Aorta (tissue), 5 donors: ENCODE measurements at regions not wholly inside any gene's neighbourhood (a gene's known extent, or its start where the extent isn't known, plus 50 kb on each side); places are given as distances from the start of the nearest gene placed in this dataset.

Experiments
- ATAC-seq: fragments of 200-7000 bp; cut with Tn5 transposase; one replicate; pipeline ENCODE4 v1.9.1; 2022; ENCODE audit warnings: moderate library complexity; ENCODE audit not compliant: low FRiP score
- DNase-seq, 2 donors: peaks; one replicate each; pipeline ENCODE4 v3.0.0-alpha.2; 2020
- H3K27ac ChIP-seq, 2 donors: one replicate each; pipeline ENCODE4 v1.5.1; 2013; ENCODE audit warnings: low read length in 2 of 2, mild to moderate bottlenecking in 2 of 2, moderate library complexity in 2 of 2, control low read depth in 1 of 2, inconsistent platforms in 1 of 2, low read depth in 1 of 2
- H3K27me3 ChIP-seq, 2 donors: one replicate each; pipeline ENCODE4 v1.6.1; 2013; ENCODE audit warnings: control low read depth in 1 of 2, low read length in 1 of 2, mild to moderate bottlenecking in 1 of 2, moderate library complexity in 1 of 2; ENCODE audit not compliant: insufficient read depth in 2 of 2, control insufficient read depth in 1 of 2
- H3K36me3 ChIP-seq, 2 donors: one replicate each; pipeline ENCODE4 v1.6.1; 2013; ENCODE audit warnings: control low read depth in 1 of 2, low read length in 1 of 2, mild to moderate bottlenecking in 1 of 2; ENCODE audit not compliant: insufficient read depth in 2 of 2, control insufficient read depth in 1 of 2
- H3K4me1 ChIP-seq, 2 donors: one replicate each; pipeline ENCODE4 v1.6.1; 2013; ENCODE audit warnings: low read length in 2 of 2, control low read depth in 1 of 2, mild to moderate bottlenecking in 1 of 2, moderate library complexity in 1 of 2; ENCODE audit not compliant: insufficient read depth in 2 of 2, control insufficient read depth in 1 of 2
- H3K4me3 ChIP-seq, 2 donors: one replicate each; pipeline ENCODE4 v1.5.1; 2013; ENCODE audit warnings: low read length in 2 of 2, control low read depth in 1 of 2, mild to moderate bottlenecking in 1 of 2
- H3K9me3 ChIP-seq: one replicate; pipeline ENCODE4 v1.6.1; 2013; ENCODE audit warnings: mild to moderate bottlenecking, low read length; ENCODE audit not compliant: control insufficient read depth
- WGBS, 2 donors: extraction: QIAGEN DNeasy Blood & Tissue Kit; methylation state at CpG; one replicate each; pipeline ENCODE4 v1.1.7; 2013; 5-methylcytosine and 5-hydroxymethylcytosine counted together
- intact Hi-C, 2 donors: fragments of 100-400 bp; cut with DNase I; formaldehyde crosslinking; loops; one replicate each; pipeline versions ENCODE4 v1.14.2 to v1.15.0; 2022
- donor health status: healthy with polysubstance abuse.
- donor health status: Bipolar disorder and iron deficiency.
- donor health status: DM: no; HTN: no; CAD: no.
- donor health status: DM: no; HTN: no; CAD: no.
- donor health status: DM: yes; HTN: yes; CAD: no.

DNA sequence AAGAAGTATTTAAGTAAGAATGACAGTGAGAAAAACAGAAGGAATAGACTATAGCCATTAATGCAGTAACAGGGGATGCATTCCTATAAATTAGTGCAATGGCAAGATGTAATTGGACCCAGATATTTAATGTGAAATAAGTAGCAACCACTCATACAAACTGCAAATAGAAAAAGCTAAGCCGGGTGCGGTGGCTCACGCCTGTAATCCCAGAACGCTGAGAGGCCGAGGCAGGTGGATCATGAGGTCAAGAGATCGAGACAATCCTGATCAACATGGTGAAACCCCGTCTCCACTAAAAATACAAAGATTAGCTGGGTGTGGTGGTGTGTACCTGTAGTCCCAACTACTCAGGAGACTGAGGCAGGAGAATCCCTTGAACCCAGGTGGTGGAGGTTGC is 845.8 kb downstream of the PDHA2 start:
- Histone ChIP-seq H3K27ac (no peak overlapping the region), H3K4me3 (no peak overlapping the region), H3K4me1 (no peaks in the 10 kb centered on the region), H3K9me3 (no peaks in the 10 kb centered on the region), H3K36me3 (no peaks in the 10 kb centered on the region), H3K27me3 (no peaks in the 10 kb centered on the region)
- intact Hi-C loops: no loop called here
- DNase-seq (no peak), ATAC-seq (no peak)
- 96% methylated on average over 7 of the region's 7 CpGs for WGBS, 2 donors

GRCh38 chr4:96691521-96691920 is 851.6 kb downstream of the PDHA2 start:
- DNase-seq: no peak
- intact Hi-C loops: no loop called here
- 80 to 84% methylated on average over 5 of the region's 5 CpGs for WGBS, 2 donors

GRCh38 chr4:96698831-96699230 is 858.9 kb downstream of the PDHA2 start:
- no peak overlapping the region for H3K27ac ChIP-seq
- DNase-seq (no peak), ATAC-seq (no peak)
- intact Hi-C loops: no loop called here
- no peaks in the 10 kb centered on the region for H3K9me3 ChIP-seq
- H3K4me1 ChIP-seq: no peaks in the 10 kb centered on the region
- 45 to 59% methylated on average over 2 of the region's 2 CpGs for WGBS, 2 donors
- no peak overlapping the region for H3K4me3 ChIP-seq
- H3K27me3 ChIP-seq: no peaks in the 10 kb centered on the region
- H3K36me3 ChIP-seq: no peaks in the 10 kb centered on the region

More at GRCh38 chr4:96691521-96691920, 851.6 kb downstream of the PDHA2 start:
- Histone ChIP-seq H3K27me3 (no peaks in the 10 kb centered on the region), H3K36me3 (no peaks in the 10 kb centered on the region), H3K4me3 (no peak overlapping the region), H3K9me3 (no peaks in the 10 kb centered on the region), H3K27ac (no peak overlapping the region), H3K4me1 (no peaks in the 10 kb centered on the region)
- ATAC-seq: no peak

- Histone ChIP-seq H3K27ac (no peak overlapping the region), H3K4me1 (no peaks in the 10 kb centered on the region), H3K4me3 (no peak overlapping the region), H3K9me3 (no peaks in the 10 kb centered on the region), H3K27me3 (no peaks in the 10 kb centered on the region), H3K36me3 (no peaks in the 10 kb centered on the region)
- intact Hi-C loops: no loop called here
- WGBS, 2 donors: 67 to 72% methylated on average over 2 of the region's 2 CpGs
- DNase-seq: no peak
- no peak for ATAC-seq
These were observed 863.4 kb downstream of the PDHA2 start for GRCh38 chr4:96703265-96703664.

DNA sequence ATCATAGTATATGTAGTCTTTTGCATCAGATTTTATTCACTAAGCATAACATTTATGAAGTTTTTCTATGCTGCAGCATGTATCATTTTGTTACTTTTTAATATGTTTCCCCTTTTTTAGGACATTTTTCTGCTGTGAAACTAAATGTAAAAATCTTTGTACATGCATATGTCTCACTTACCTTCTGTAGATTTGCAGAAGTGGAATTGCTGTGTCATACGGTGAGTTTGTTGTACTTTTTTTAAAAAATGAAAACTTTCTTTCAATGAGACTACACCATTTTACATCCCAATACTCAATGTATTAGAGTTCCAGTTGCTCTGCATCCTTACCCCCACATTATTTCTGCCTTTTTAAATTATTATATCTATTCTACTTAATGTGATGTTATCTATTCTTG is 868.9 kb downstream of the PDHA2 start:
- Histone ChIP-seq H3K27me3 (no peaks in the 10 kb centered on the region), H3K4me1 (no peaks in the 10 kb centered on the region), H3K36me3 (no peaks in the 10 kb centered on the region), H3K4me3 (no peak overlapping the region), H3K27ac (no peak overlapping the region), H3K9me3 (no peaks in the 10 kb centered on the region)
- ATAC-seq: no peak
- 80 to 87% methylated on average over 1 of the region's 1 CpG for WGBS, 2 donors
- DNase-seq: no peak
- intact Hi-C loops: no loop called here

GRCh38 chr4:96713271-96713850 is 873.5 kb downstream of the PDHA2 start:
- intact Hi-C loops: no loop called here
- Histone ChIP-seq H3K4me1 (no peaks in the 10 kb centered on the region), H3K4me3 (no peak overlapping the region), H3K9me3 (no peaks in the 10 kb centered on the region), H3K27me3 (no peaks in the 10 kb centered on the region), H3K36me3 (no peaks in the 10 kb centered on the region), H3K27ac (no peak overlapping the region)
- DNase-seq (no peak), ATAC-seq (no peak)
- 32 to 41% methylated on average over 7 of the region's 7 CpGs for WGBS, 2 donors

DNA sequence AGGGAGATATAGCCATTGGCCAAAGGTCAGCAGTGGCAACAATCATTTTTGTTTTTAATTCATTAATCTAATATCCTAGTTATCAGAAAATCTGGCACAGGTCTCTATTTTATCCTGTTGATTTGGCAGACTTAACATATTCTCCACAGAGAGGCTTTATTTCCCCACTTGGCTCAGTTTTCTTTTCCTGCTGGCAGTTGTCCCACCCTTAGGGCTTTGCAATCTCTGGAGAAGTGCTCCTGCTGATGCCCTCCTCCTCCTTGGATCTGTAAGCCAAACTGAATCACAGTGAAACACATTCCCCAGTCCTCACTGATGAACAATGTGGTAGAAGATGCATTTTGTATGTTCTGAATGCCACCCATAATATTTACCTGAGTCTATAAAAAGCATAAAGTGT is 889.7 kb downstream of the PDHA2 start:
- no peak overlapping the region for H3K4me3 ChIP-seq
- peaks cover 2% of the 10 kb centered on the region for H3K9me3 ChIP-seq
- H3K4me1 ChIP-seq: no peaks in the 10 kb centered on the region
- DNase-seq: no peak
- no peaks in the 10 kb centered on the region for H3K36me3 ChIP-seq
- H3K27me3 ChIP-seq: no peaks in the 10 kb centered on the region
- no peak for ATAC-seq
- H3K27ac ChIP-seq: no peak overlapping the region
- intact Hi-C loops: no loop called here

- intact Hi-C loops: no loop called here
- Histone ChIP-seq H3K4me1 (no peaks in the 10 kb centered on the region), H3K27me3 (no peaks in the 10 kb centered on the region), H3K36me3 (no peaks in the 10 kb centered on the region), H3K4me3 (no peak overlapping the region), H3K27ac (no peak overlapping the region), H3K9me3 (peaks cover 2% of the 10 kb centered on the region)
- DNase-seq: no peak
- ATAC-seq: no peak
- WGBS, 2 donors: 87 to 88% methylated on average over 3 of the region's 3 CpGs
These were observed 890.5 kb downstream of the PDHA2 start for GRCh38 chr4:96730432-96730831.

DNA sequence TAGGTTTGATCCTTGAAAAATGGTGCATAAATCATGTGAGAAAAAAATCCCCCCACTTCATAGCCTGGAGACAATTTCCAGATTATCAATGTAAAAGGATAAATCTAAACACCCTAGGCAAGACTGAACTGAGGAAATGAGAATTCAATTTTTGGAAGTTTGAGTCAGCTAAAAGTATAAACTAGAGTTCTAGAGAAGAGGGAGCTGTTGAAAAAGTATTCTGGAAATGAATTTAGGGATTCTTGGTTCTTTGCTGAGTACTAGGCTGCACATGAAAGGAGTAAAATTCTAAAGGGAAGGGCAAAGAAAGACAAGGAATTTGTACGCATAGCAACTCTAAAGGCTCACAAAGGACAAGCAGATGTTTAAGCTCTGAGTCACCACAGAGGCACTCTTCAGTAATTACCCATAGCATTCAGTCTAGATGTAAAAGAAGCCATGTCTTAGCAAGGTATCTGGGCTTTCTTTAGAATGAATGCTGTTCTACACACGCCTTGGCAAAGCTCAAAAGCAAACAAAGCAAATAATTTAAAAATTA is 896.5 kb downstream of the PDHA2 start:
- no peak for DNase-seq
- H3K36me3 ChIP-seq: no peaks in the 10 kb centered on the region
- ATAC-seq: no peak
- no peak overlapping the region for H3K4me3 ChIP-seq
- H3K27ac ChIP-seq: no peak overlapping the region
- intact Hi-C loops: no loop called here
- H3K4me1 ChIP-seq: no peaks in the 10 kb centered on the region
- H3K27me3 ChIP-seq: no peaks in the 10 kb centered on the region
- WGBS, 2 donors: 71 to 73% methylated on average over 2 of the region's 2 CpGs
- peaks cover 2% of the 10 kb centered on the region for H3K9me3 ChIP-seq
